HEK293 (cell line): ENCODE measurements at regions not wholly inside any gene's neighbourhood (a gene's known extent, or its start where the extent isn't known, plus 50 kb on each side); places are given as distances from the start of the nearest gene placed in this dataset.

Experiments
- CTCF ChIA-PET: fragments of 350-600 bp; formaldehyde crosslinking; extraction: SDS; loops from one replicate; lab custom pipeline; 2021; ENCODE audit warnings: antibody characterized with exemption; lab: Yijun Ruan, JAX
- POLR2A ChIA-PET: fragments of 300-600 bp; formaldehyde crosslinking; extraction: SDS; loops from one replicate; lab custom pipeline; 2020; ENCODE audit warnings: antibody characterized with exemption, inconsistent platforms; lab: Yijun Ruan, JAX
- H3K27ac ChIP-seq: fragments of 200-500 bp; sonication (Bioruptor generic); 2 replicates; pipeline ENCODE4 v1.5.1; 2014; ENCODE audit warnings: low read depth, low read length, control low read depth, inconsistent platforms; ENCODE audit errors: extremely low read depth
- H3K36me3 ChIP-seq, 2 experiments: fragments of 200-500 bp in 1 of 2; sonication (Bioruptor generic) in 1 of 2; 1 replicate in 1 of 2; 2 replicates in 1 of 2; pipeline ENCODE4 v1.5.1; 2014 to 2017; ENCODE audit warnings: inconsistent platforms in 2 of 2, low read length in 2 of 2; ENCODE audit not compliant: control insufficient read depth in 2 of 2, insufficient read depth in 1 of 2
- H3K4me1 ChIP-seq: fragments of 200-500 bp; sonication (Bioruptor generic); 2 replicates; pipeline ENCODE4 v1.5.1; 2014; ENCODE audit warnings: mild to moderate bottlenecking, low read length, inconsistent platforms; ENCODE audit not compliant: control insufficient read depth, insufficient read depth
- H3K4me3 ChIP-seq: 2 replicates; pipeline ENCODE4 v1.5.1; 2011; ENCODE audit warnings: low read depth, mild to moderate bottlenecking, control low read depth, low read length, moderate library complexity
- H3K9me3 ChIP-seq: fragments of 200-500 bp; sonication (Bioruptor generic); 2 replicates; pipeline ENCODE4 v1.5.1; 2014; ENCODE audit warnings: low read depth, low read length, inconsistent platforms; ENCODE audit not compliant: control insufficient read depth, insufficient read depth
- BCL11B ChIP-seq: fragments of 450-650 bp; formaldehyde crosslinking; IDR thresholded peaks from 2 replicates; pipeline ENCODE4 v1.5.1; 2016; ENCODE audit warnings: low read depth, missing biosample characterization, missing genetic modification characterization
- INSM2 ChIP-seq: fragments of 450-650 bp; formaldehyde crosslinking; IDR thresholded peaks from 2 replicates; pipeline ENCODE4 v1.5.1; 2016; ENCODE audit warnings: missing biosample characterization, missing genetic modification characterization
- KLF8 ChIP-seq: fragments of 450-650 bp; formaldehyde crosslinking; IDR thresholded peaks from 2 replicates; pipeline ENCODE4 v1.5.1; 2016; ENCODE audit warnings: missing biosample characterization, missing genetic modification characterization
- PBX3 ChIP-seq: sonication (generic); formaldehyde crosslinking; IDR thresholded peaks from 2 replicates; pipeline ENCODE4 v1.8.1; 2022; ENCODE audit warnings: mild to moderate bottlenecking, moderate library complexity, missing genetic modification reagents
- PRDM2 ChIP-seq: fragments of 450-650 bp; formaldehyde crosslinking; IDR thresholded peaks from 2 replicates; pipeline ENCODE4 v1.5.1; 2016; ENCODE audit warnings: missing biosample characterization, missing genetic modification characterization, borderline replicate concordance
- SALL2 ChIP-seq: fragments of 450-650 bp; formaldehyde crosslinking; IDR thresholded peaks from 2 replicates; pipeline ENCODE4 v1.5.0; 2017; ENCODE audit warnings: missing biosample characterization, mild to moderate bottlenecking, missing genetic modification characterization, borderline replicate concordance
- SCRT2 ChIP-seq: fragments of 450-650 bp; formaldehyde crosslinking; IDR thresholded peaks from 2 replicates; pipeline ENCODE4 v1.5.1; 2016; ENCODE audit warnings: missing biosample characterization, missing genetic modification characterization
- YY2 ChIP-seq: fragments of 450-650 bp; formaldehyde crosslinking; IDR thresholded peaks from 2 replicates; pipeline ENCODE4 v1.5.1; 2016; ENCODE audit warnings: missing biosample characterization, missing genetic modification characterization
- ZFP3 ChIP-seq: fragments of 450-650 bp; formaldehyde crosslinking; IDR thresholded peaks from 2 replicates; pipeline ENCODE4 v1.5.1; 2016; ENCODE audit warnings: low read depth, missing biosample characterization, missing genetic modification characterization
- ZFP69B ChIP-seq: fragments of 450-650 bp; formaldehyde crosslinking; IDR thresholded peaks from 2 replicates; pipeline ENCODE4 v1.5.1; 2016; ENCODE audit warnings: missing biosample characterization, missing genetic modification characterization
- ZIC2 ChIP-seq: fragments of 450-650 bp; formaldehyde crosslinking; IDR thresholded peaks from 2 replicates; pipeline ENCODE4 v1.5.1; 2016; ENCODE audit warnings: missing biosample characterization, missing genetic modification characterization
- ZNF112 ChIP-seq: fragments of 450-650 bp; formaldehyde crosslinking; IDR thresholded peaks from 2 replicates; pipeline ENCODE4 v1.5.0; 2017; ENCODE audit warnings: missing biosample characterization, missing genetic modification characterization
- ZNF114 ChIP-seq: fragments of 450-650 bp; formaldehyde crosslinking; IDR thresholded peaks from 2 replicates; pipeline ENCODE4 v1.5.0; 2017; ENCODE audit warnings: missing biosample characterization, missing genetic modification characterization
- ZNF184 ChIP-seq: fragments of 450-650 bp; IDR thresholded peaks from 2 replicates; pipeline ENCODE4 v1.5.1; 2018; ENCODE audit warnings: missing biosample characterization, mild to moderate bottlenecking, missing genetic modification characterization
- ZNF221 ChIP-seq: fragments of 450-650 bp; formaldehyde crosslinking; IDR thresholded peaks from 2 replicates; pipeline ENCODE4 v1.5.1; 2017; ENCODE audit warnings: missing biosample characterization, missing genetic modification characterization, borderline replicate concordance
- ZNF341 ChIP-seq: fragments of 450-650 bp; formaldehyde crosslinking; IDR thresholded peaks from 2 replicates; pipeline ENCODE4; 2016; ENCODE audit warnings: low read depth, missing biosample characterization, missing genetic modification characterization
- ZNF426 ChIP-seq: fragments of 450-650 bp; formaldehyde crosslinking; IDR thresholded peaks from 2 replicates; pipeline ENCODE4 v1.5.1; 2017; ENCODE audit warnings: missing biosample characterization, missing genetic modification characterization, mild to moderate bottlenecking, inconsistent platforms, moderate library complexity
- ZNF624 ChIP-seq: fragments of 450-650 bp; formaldehyde crosslinking; IDR thresholded peaks from 2 replicates; pipeline ENCODE4 v1.5.1; 2017; ENCODE audit warnings: missing biosample characterization, missing genetic modification characterization
- ZNF692 ChIP-seq: fragments of 450-650 bp; formaldehyde crosslinking; IDR thresholded peaks from 2 replicates; pipeline ENCODE4 v1.5.1; 2016; ENCODE audit warnings: missing biosample characterization, missing genetic modification characterization
- ZNF701 ChIP-seq: fragments of 450-650 bp; formaldehyde crosslinking; IDR thresholded peaks from 2 replicates; pipeline ENCODE4 v1.5.1; 2016; ENCODE audit warnings: missing biosample characterization, missing genetic modification characterization
- ZNF704 ChIP-seq: fragments of 450-650 bp; formaldehyde crosslinking; IDR thresholded peaks from 2 replicates; pipeline ENCODE4 v1.5.1; 2016; ENCODE audit warnings: missing biosample characterization, missing genetic modification characterization
- ZNF777 ChIP-seq: fragments of 450-650 bp; formaldehyde crosslinking; IDR thresholded peaks from 2 replicates; pipeline ENCODE4 v1.5.1; 2017; ENCODE audit warnings: missing biosample characterization, missing genetic modification characterization, borderline replicate concordance
- ZXDB ChIP-seq: fragments of 450-650 bp; formaldehyde crosslinking; IDR thresholded peaks from 2 replicates; pipeline ENCODE4 v1.5.1; 2016; ENCODE audit warnings: missing biosample characterization, missing genetic modification characterization

- H3K4me3 ChIP-seq, result no peak overlapping the region
- no peaks in the 10 kb centered on the region for H3K9me3 ChIP-seq
- no peak overlapping the region for H3K27ac ChIP-seq
- CTCF ChIA-PET, result interaction anchor here (0.6 to 1.1 kb wide), 4 partner anchors 60 to 959 kb away, joined by 3 to 5 read pairs (median 3); no protein-coding TSS in a partner anchor
- no peaks in the 10 kb centered on the region for H3K36me3 ChIP-seq
- TF ChIP-seq ZIC2 (tag by site-specific recombination) (no peak), SCRT2 (tag by site-specific recombination) (no peak), ZNF701 (no peak), ZNF624 (tag by site-specific recombination) (no peak), ZNF184 (no peak), PRDM2 (tag by site-specific recombination) (no peak), PBX3 (CRISPR knock-in tag) (no peak)
- TF ChIP-seq, all 188 proteins: peak for 0
- no peaks in the 10 kb centered on the region for H3K4me1 ChIP-seq
- POLR2A ChIA-PET, result no interaction called here
Observed at GRCh38 chr1:30292451-30292850, 430.9 kb downstream of the MATN1 start.

- Histone ChIP-seq H3K36me3 (no peaks in the 10 kb centered on the region), H3K9me3 (no peaks in the 10 kb centered on the region), H3K4me1 (no peaks in the 10 kb centered on the region), H3K27ac (no peak overlapping the region), H3K4me3 (no peak overlapping the region)
- ChIA-PET POLR2A (no interaction called here), CTCF (interaction anchor here (0.7 to 1.1 kb wide), 2 partner anchors 60 to 89 kb away, joined by 3 to 5 read pairs; no protein-coding TSS in a partner anchor)
- TF ChIP-seq ZNF426 (no peak), YY2 (tag by site-specific recombination) (no peak), ZXDB (tag by site-specific recombination) (no peak), ZFP69B (tag by site-specific recombination) (no peak), ZNF692 (tag by site-specific recombination) (no peak), BCL11B (tag by site-specific recombination) (no peak), ZNF704 (tag by site-specific recombination) (no peak), ZNF221 (tag by site-specific recombination) (no peak), ZNF112 (tag by site-specific recombination) (no peak), ZNF114 (no peak), ZNF777 (tag by site-specific recombination) (no peak), KLF8 (tag by site-specific recombination) (no peak), ZFP3 (tag by site-specific recombination) (no peak), INSM2 (tag by site-specific recombination) (no peak), ZNF341 (tag by site-specific recombination) (no peak), SALL2 (no peak)
Observed at GRCh38 chr1:30291526-30291925, 431.9 kb downstream of the MATN1 start.
